HG02678 (cell line): ENCODE measurements at regions not wholly inside any gene's neighbourhood (a gene's known extent, or its start where the extent isn't known, plus 50 kb on each side); places are given as distances from the start of the nearest gene placed in this dataset.
"Not testable (repeated sequence)": the region's sequence is repeated elsewhere in the genome, so short reads cannot be mapped to it uniquely, and the experiment has no call there.

Source experiments
- ATAC-seq: cut with Tn5 transposase; IDR thresholded peaks from one replicate; pipeline ENCODE4 v1.9.1; 2021; ENCODE audit warnings: mild to moderate bottlenecking, moderate library complexity; ENCODE audit not compliant: unreplicated experiment

GRCh38 chr3:153640689-153641665 lies 479.0 kb downstream of the RAP2B start:
- ATAC-seq = no peak

- ATAC-seq = not testable (repeated sequence)
Measured at GRCh38 chr3:153642576-153642975, 478.6 kb upstream of the ARHGEF26 start.

GRCh38 chr3:153643471-153643870 lies 477.7 kb upstream of the ARHGEF26 start:
- not testable (repeated sequence) for ATAC-seq

GRCh38 chr3:153649286-153649839 lies 471.8 kb upstream of the ARHGEF26 start:
- no peak for ATAC-seq

- ATAC-seq = no peak
Measured at GRCh38 chr3:153652076-153652475, 469.1 kb upstream of the ARHGEF26 start.

GRCh38 chr3:153657046-153657445 lies 464.1 kb upstream of the ARHGEF26 start:
- ATAC-seq = no peak

- ATAC-seq = no peak
Measured at GRCh38 chr3:153657461-153657860, 463.7 kb upstream of the ARHGEF26 start.

- no peak for ATAC-seq
Measured at GRCh38 chr3:153658136-153658535, 463.1 kb upstream of the ARHGEF26 start.

- no peak for ATAC-seq
Measured at GRCh38 chr3:153666991-153667740, 454.0 kb upstream of the ARHGEF26 start.

- no peak for ATAC-seq
Measured at GRCh38 chr3:153669527-153669926, 451.7 kb upstream of the ARHGEF26 start.

- no peak for ATAC-seq
Measured at GRCh38 chr3:153670577-153670976, 450.6 kb upstream of the ARHGEF26 start.

GRCh38 chr3:153673853-153674252 lies 447.3 kb upstream of the ARHGEF26 start:
- ATAC-seq = no peak

GRCh38 chr3:153679714-153680113 lies 441.5 kb upstream of the ARHGEF26 start:
- ATAC-seq = no peak

- no peak for ATAC-seq
Measured at GRCh38 chr3:153680526-153680925, 440.7 kb upstream of the ARHGEF26 start.

GRCh38 chr3:153681057-153681456 lies 440.1 kb upstream of the ARHGEF26 start:
- ATAC-seq = no peak

- no peak for ATAC-seq
Measured at GRCh38 chr3:153688301-153689120, 432.7 kb upstream of the ARHGEF26 start.

- no peak for ATAC-seq
Measured at GRCh38 chr3:153693207-153693606, 428.0 kb upstream of the ARHGEF26 start.

GRCh38 chr3:153702106-153702505 lies 419.1 kb upstream of the ARHGEF26 start:
- ATAC-seq = no peak

GRCh38 chr3:153704115-153704514 lies 417.1 kb upstream of the ARHGEF26 start:
- no peak for ATAC-seq

- ATAC-seq = no peak
Measured at GRCh38 chr3:153706706-153707105, 414.5 kb upstream of the ARHGEF26 start.

- no peak for ATAC-seq
Measured at GRCh38 chr3:153714016-153714415, 407.2 kb upstream of the ARHGEF26 start.
